KMS-11 (cell line): ENCODE measurements at regions not wholly inside any gene's neighbourhood (a gene's known extent, or its start where the extent isn't known, plus 50 kb on each side); places are given as distances from the start of the nearest gene placed in this dataset.

Experiments
- H2AFZ ChIP-seq: fragments of 200-600 bp; sonication (generic); 2 replicates; pipeline ENCODE4 v1.6.1; 2016; ENCODE audit warnings: antibody characterized with exemption, mixed run types, low read depth
- H3K27ac ChIP-seq: fragments of 200-600 bp; sonication (generic); 2 replicates; pipeline ENCODE4 v1.6.1; 2016; ENCODE audit warnings: mild to moderate bottlenecking, mixed run types
- H3K27me3 ChIP-seq: fragments of 200-600 bp; sonication (generic); 2 replicates; pipeline ENCODE4 v1.6.1; 2017; ENCODE audit warnings: mild to moderate bottlenecking, low read depth, mixed run types, moderate library complexity; ENCODE audit not compliant: insufficient read depth
- H3K36me3 ChIP-seq: fragments of 200-600 bp; sonication (generic); 2 replicates; pipeline ENCODE4 v1.6.1; 2017; ENCODE audit warnings: mild to moderate bottlenecking, mixed run types; ENCODE audit not compliant: insufficient read depth
- H3K4me1 ChIP-seq: fragments of 200-600 bp; sonication (generic); 2 replicates; pipeline ENCODE4 v1.6.1; 2016; ENCODE audit warnings: mild to moderate bottlenecking, low read depth, mixed run types; ENCODE audit not compliant: poor library complexity, severe bottlenecking
- H3K4me2 ChIP-seq: fragments of 200-600 bp; sonication (generic); 2 replicates; pipeline ENCODE4 v1.7.0; 2016; ENCODE audit warnings: mild to moderate bottlenecking, mixed run types
- H3K4me3 ChIP-seq: fragments of 200-600 bp; sonication (generic); IDR thresholded peaks from 2 replicates; pipeline ENCODE4 v1.6.1; 2017; ENCODE audit warnings: low read depth, low read length, mixed read lengths; ENCODE audit not compliant: insufficient read depth
- H3K79me2 ChIP-seq: fragments of 200-600 bp; sonication (generic); 2 replicates; pipeline ENCODE4 v1.6.1; 2016; ENCODE audit warnings: low read depth, mixed run types; ENCODE audit not compliant: insufficient read depth
- H3K9ac ChIP-seq: fragments of 200-600 bp; sonication (generic); 2 replicates; pipeline ENCODE4 v1.6.1; 2016; ENCODE audit warnings: mild to moderate bottlenecking, mixed run types
- H4K20me1 ChIP-seq: fragments of 200-600 bp; sonication (generic); 2 replicates; pipeline ENCODE4 v1.6.1; 2016; ENCODE audit warnings: mild to moderate bottlenecking, mixed run types; ENCODE audit not compliant: insufficient read depth
- CTCF ChIP-seq: fragments of 200-600 bp; sonication (generic); conservative IDR thresholded peaks from 2 replicates; pipeline ENCODE4 v1.6.1; 2017; ENCODE audit warnings: low read depth, mild to moderate bottlenecking, antibody characterized with exemption, low read length, moderate library complexity, mixed read lengths

GRCh38 chr7:108771853-108772252 lies 202.2 kb downstream of the DNAJB9 start:
- Histone ChIP-seq H3K4me1 (no peaks in the 10 kb centered on the region), H3K27me3 (no peaks in the 10 kb centered on the region), H4K20me1 (no peaks in the 10 kb centered on the region), H3K9ac (no peak overlapping the region), H2AFZ (no peak overlapping the region), H3K4me2 (no peak overlapping the region), H3K36me3 (no peaks in the 10 kb centered on the region), H3K4me3 (no peak overlapping the region), H3K27ac (no peak overlapping the region), H3K79me2 (no peaks in the 10 kb centered on the region)
- no peak for TF ChIP-seq CTCF

- Histone ChIP-seq H3K36me3 (no peaks in the 10 kb centered on the region), H3K4me2 (no peak overlapping the region), H3K27ac (no peak overlapping the region), H3K27me3 (no peaks in the 10 kb centered on the region), H3K4me3 (no peak overlapping the region), H3K79me2 (no peaks in the 10 kb centered on the region), H3K9ac (no peak overlapping the region), H2AFZ (no peak overlapping the region), H4K20me1 (no peaks in the 10 kb centered on the region), H3K4me1 (no peaks in the 10 kb centered on the region)
- TF ChIP-seq CTCF = no peak
Observed at GRCh38 chr7:108777966-108778365, 208.3 kb downstream of the DNAJB9 start.

GRCh38 chr7:108789451-108789850 lies 219.8 kb downstream of the DNAJB9 start:
- H3K27me3 ChIP-seq = no peaks in the 10 kb centered on the region
- H2AFZ ChIP-seq = no peak overlapping the region
- no peak overlapping the region for H3K27ac ChIP-seq
- H3K4me2 ChIP-seq = no peak overlapping the region
- H3K4me1 ChIP-seq = no peaks in the 10 kb centered on the region
- H3K9ac ChIP-seq = no peak overlapping the region
- no peak overlapping the region for H3K4me3 ChIP-seq
- no peaks in the 10 kb centered on the region for H3K36me3 ChIP-seq
- no peak for TF ChIP-seq CTCF
- no peaks in the 10 kb centered on the region for H3K79me2 ChIP-seq
- no peaks in the 10 kb centered on the region for H4K20me1 ChIP-seq

GRCh38 chr7:108794466-108794865 lies 224.8 kb downstream of the DNAJB9 start:
- no peak for TF ChIP-seq CTCF
- H3K27ac ChIP-seq = no peak overlapping the region
- no peaks in the 10 kb centered on the region for H3K4me1 ChIP-seq
- no peak overlapping the region for H3K4me2 ChIP-seq
- H2AFZ ChIP-seq = no peak overlapping the region
- H3K4me3 ChIP-seq = no peak overlapping the region
- H3K9ac ChIP-seq = no peak overlapping the region
- no peaks in the 10 kb centered on the region for H3K36me3 ChIP-seq
- no peaks in the 10 kb centered on the region for H3K79me2 ChIP-seq
- no peaks in the 10 kb centered on the region for H4K20me1 ChIP-seq
- no peaks in the 10 kb centered on the region for H3K27me3 ChIP-seq

- H3K36me3 ChIP-seq = no peaks in the 10 kb centered on the region
- no peak overlapping the region for H3K27ac ChIP-seq
- H2AFZ ChIP-seq = no peak overlapping the region
- no peak for TF ChIP-seq CTCF
- no peaks in the 10 kb centered on the region for H3K4me1 ChIP-seq
- no peak overlapping the region for H3K9ac ChIP-seq
- no peaks in the 10 kb centered on the region for H3K79me2 ChIP-seq
- no peak overlapping the region for H3K4me3 ChIP-seq
- H3K4me2 ChIP-seq = no peak overlapping the region
- no peaks in the 10 kb centered on the region for H3K27me3 ChIP-seq
- H4K20me1 ChIP-seq = no peaks in the 10 kb centered on the region
Observed at GRCh38 chr7:108802650-108803049, 233.0 kb downstream of the DNAJB9 start.
